Tibial nerve (tissue), 4 donors: ENCODE measurements at regions not wholly inside any gene's neighbourhood (a gene's known extent, or its start where the extent isn't known, plus 50 kb on each side); places are given as distances from the start of the nearest gene placed in this dataset.

ENCODE experiments used
- EP300 ChIP-seq, 2 donors: sonication (generic); formaldehyde crosslinking; IDR thresholded peaks; one replicate each; pipeline ENCODE4 v1.6.1; 2017; ENCODE audit warnings: antibody characterized with exemption in 2 of 2, mild to moderate bottlenecking in 1 of 2
- POLR2A ChIP-seq, 2 donors: fragments of 450-650 bp; IDR thresholded peaks; one replicate each; pipeline ENCODE4 v1.6.1; 2017; ENCODE audit warnings: antibody characterized with exemption in 2 of 2, mild to moderate bottlenecking in 2 of 2, moderate library complexity in 2 of 2
- TF ChIP-seq, protein P1 (sequence below), 5 experiments: fragments of 200-600 bp in 3 of 5; fragments of 450-650 bp in 2 of 5; sonication (generic) in 3 of 5; IDR thresholded peaks; one replicate each; pipeline ENCODE4 v1.5.1; 2016 to 2019; ENCODE audit warnings: antibody characterized with exemption in 5 of 5, mild to moderate bottlenecking in 3 of 5, moderate library complexity in 2 of 5

DNA sequence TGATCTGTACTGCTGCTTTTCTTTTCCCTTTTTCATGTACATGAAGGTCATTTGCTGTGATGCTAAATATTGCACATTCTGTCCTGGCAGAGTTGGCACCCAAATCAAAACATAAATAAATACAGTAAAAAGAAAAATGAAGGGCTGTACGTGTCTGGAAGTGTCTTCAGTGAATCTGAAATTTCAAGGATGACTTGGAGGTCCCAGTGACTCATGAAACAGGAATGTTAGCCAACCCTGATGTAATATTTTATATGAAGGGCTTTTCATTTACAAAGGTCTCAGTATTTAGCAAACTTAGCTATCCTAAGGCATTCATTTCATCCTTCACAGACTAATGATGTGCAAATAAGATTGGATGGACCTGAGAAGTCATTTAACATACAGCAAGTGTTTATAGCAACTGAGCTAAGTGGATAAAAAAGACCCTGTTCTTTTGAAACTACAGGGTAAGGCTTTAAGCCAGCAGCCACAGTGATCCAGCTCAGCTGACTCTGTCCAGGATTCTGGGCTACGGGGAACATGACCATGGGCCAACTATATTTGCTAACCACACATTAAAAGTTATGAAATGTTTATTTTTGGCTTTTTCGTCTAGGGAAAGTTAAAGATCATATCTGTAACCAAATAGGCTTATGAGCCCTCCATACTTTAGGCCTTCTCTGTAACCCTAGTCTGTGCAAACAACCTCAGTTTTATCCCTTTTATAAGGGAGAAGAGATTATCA is 104.0 kb upstream of the DMRTA1 start:
- TF ChIP-seq, protein P1, sequence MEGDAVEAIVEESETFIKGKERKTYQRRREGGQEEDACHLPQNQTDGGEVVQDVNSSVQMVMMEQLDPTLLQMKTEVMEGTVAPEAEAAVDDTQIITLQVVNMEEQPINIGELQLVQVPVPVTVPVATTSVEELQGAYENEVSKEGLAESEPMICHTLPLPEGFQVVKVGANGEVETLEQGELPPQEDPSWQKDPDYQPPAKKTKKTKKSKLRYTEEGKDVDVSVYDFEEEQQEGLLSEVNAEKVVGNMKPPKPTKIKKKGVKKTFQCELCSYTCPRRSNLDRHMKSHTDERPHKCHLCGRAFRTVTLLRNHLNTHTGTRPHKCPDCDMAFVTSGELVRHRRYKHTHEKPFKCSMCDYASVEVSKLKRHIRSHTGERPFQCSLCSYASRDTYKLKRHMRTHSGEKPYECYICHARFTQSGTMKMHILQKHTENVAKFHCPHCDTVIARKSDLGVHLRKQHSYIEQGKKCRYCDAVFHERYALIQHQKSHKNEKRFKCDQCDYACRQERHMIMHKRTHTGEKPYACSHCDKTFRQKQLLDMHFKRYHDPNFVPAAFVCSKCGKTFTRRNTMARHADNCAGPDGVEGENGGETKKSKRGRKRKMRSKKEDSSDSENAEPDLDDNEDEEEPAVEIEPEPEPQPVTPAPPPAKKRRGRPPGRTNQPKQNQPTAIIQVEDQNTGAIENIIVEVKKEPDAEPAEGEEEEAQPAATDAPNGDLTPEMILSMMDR (IDR thresholded peaks at IDR 0.05): no peak
- TF ChIP-seq POLR2A (IDR thresholded peaks at IDR 0.05) (no peak), EP300 (IDR thresholded peaks at IDR 0.05) (no peak)
